Testis (tissue), 2 donors: ENCODE measurements at regions not wholly inside any gene's neighbourhood (a gene's known extent, or its start where the extent isn't known, plus 50 kb on each side); places are given as distances from the start of the nearest gene placed in this dataset.

Experiments
- POLR2A ChIP-seq: fragments of 450-650 bp; IDR thresholded peaks from one replicate; pipeline ENCODE4 v1.6.1; 2017; ENCODE audit warnings: antibody characterized with exemption, mild to moderate bottlenecking, moderate library complexity
- TF ChIP-seq, protein P1 (sequence below), 3 experiments: fragments of 450-650 bp in 2 of 3; fragments of 200-600 bp in 1 of 3; sonication (generic) in 1 of 3; IDR thresholded peaks; one replicate each; pipeline ENCODE4 v1.5.1; 2016 to 2019; ENCODE audit warnings: antibody characterized with exemption in 3 of 3, mild to moderate bottlenecking in 2 of 3, moderate library complexity in 1 of 3

DNA sequence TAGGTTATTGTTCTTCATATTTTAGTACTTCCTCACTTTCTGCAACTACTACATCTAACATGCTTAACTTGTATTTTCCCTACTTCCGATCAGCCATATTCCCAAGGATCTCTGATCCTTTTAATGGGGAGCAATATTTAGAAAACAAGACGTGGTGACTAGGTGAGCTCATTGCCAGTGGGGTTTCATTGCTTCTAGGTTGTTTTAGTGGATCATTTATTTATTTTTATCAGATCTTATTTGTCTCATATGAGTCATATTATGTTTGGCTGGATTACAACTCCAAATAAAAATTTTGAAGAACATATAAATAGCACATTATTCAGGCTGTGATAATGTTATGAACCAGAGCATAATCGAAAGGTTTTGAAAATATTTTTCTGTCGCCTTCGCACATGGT is 480.9 kb upstream of the TMEFF2 start:
- TF ChIP-seq, protein P1, sequence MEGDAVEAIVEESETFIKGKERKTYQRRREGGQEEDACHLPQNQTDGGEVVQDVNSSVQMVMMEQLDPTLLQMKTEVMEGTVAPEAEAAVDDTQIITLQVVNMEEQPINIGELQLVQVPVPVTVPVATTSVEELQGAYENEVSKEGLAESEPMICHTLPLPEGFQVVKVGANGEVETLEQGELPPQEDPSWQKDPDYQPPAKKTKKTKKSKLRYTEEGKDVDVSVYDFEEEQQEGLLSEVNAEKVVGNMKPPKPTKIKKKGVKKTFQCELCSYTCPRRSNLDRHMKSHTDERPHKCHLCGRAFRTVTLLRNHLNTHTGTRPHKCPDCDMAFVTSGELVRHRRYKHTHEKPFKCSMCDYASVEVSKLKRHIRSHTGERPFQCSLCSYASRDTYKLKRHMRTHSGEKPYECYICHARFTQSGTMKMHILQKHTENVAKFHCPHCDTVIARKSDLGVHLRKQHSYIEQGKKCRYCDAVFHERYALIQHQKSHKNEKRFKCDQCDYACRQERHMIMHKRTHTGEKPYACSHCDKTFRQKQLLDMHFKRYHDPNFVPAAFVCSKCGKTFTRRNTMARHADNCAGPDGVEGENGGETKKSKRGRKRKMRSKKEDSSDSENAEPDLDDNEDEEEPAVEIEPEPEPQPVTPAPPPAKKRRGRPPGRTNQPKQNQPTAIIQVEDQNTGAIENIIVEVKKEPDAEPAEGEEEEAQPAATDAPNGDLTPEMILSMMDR (IDR thresholded peaks at IDR 0.05): no peak
- TF ChIP-seq POLR2A: no peak
